Fibroblast of mammary gland (primary cell): ENCODE measurements at regions not wholly inside any gene's neighbourhood (a gene's known extent, or its start where the extent isn't known, plus 50 kb on each side); places are given as distances from the start of the nearest gene placed in this dataset.

Source experiments
- DNase-seq: peaks from one replicate; pipeline ENCODE4 v3.0.0-alpha.2; 2010; ENCODE audit warnings: low read depth
- H3K4me3 ChIP-seq: 2 replicates; pipeline ENCODE4 v1.5.1; 2011; ENCODE audit warnings: low read depth, mild to moderate bottlenecking, low read length, moderate library complexity; ENCODE audit not compliant: control insufficient read depth
- CTCF ChIP-seq: conservative IDR thresholded peaks from 2 replicates; pipeline ENCODE4 v1.5.1; 2011; ENCODE audit warnings: low read depth, low read length, inconsistent platforms; ENCODE audit not compliant: control insufficient read depth, insufficient read depth

GRCh38 chr10:125535559-125535958, 147.4 kb downstream of the TEX36 start:
- no peak overlapping the region for H3K4me3 ChIP-seq
- no peak for DNase-seq
- TF ChIP-seq CTCF: no peak

GRCh38 chr10:125534515-125534914, 148.4 kb downstream of the TEX36 start:
- no peak overlapping the region for H3K4me3 ChIP-seq
- no peak for DNase-seq
- no peak for TF ChIP-seq CTCF

GRCh38 chr10:125533866-125534265, 149.1 kb downstream of the TEX36 start:
- H3K4me3 ChIP-seq: no peak overlapping the region
- DNase-seq: no peak
- no peak for TF ChIP-seq CTCF

- no peak overlapping the region for H3K4me3 ChIP-seq
- DNase-seq: no peak
- TF ChIP-seq CTCF: no peak
Measured at GRCh38 chr10:125531465-125531864, 151.5 kb downstream of the TEX36 start.

GRCh38 chr10:125523347-125523746, 159.6 kb downstream of the TEX36 start:
- no peak for TF ChIP-seq CTCF
- H3K4me3 ChIP-seq: no peak overlapping the region
- DNase-seq: no peak

GRCh38 chr10:125521721-125522680, 161.0 kb downstream of the TEX36 start:
- DNase-seq: no peak
- TF ChIP-seq CTCF: peak; percentile 49
- H3K4me3 ChIP-seq: no peak overlapping the region
